ENCODE measurements at regions not wholly inside any gene's neighbourhood (a gene's known extent, or its start where the extent isn't known, plus 50 kb on each side); places are given as distances from the start of the nearest gene placed in this dataset.

DNA sequence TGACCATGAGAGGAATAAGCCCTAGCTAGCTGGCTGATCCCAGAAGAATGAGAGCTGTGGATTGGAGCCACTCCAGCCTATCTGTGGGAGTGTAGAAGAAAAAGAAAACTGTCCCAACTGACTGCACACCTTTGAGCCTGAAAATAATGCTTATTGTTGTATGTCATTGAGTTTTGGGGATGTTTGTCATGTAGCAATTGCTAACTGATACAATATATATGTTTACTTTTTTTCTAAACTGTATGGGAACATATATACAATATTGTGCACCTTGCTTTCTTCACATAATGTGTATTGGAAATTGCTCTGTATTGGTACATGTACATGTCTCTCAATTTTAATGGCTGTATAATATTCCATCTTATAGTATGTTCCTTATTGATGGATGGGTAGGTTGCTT lies 124.0 kb upstream of the NLRP1 start:
- TF ChIP-seq, protein P1, sequence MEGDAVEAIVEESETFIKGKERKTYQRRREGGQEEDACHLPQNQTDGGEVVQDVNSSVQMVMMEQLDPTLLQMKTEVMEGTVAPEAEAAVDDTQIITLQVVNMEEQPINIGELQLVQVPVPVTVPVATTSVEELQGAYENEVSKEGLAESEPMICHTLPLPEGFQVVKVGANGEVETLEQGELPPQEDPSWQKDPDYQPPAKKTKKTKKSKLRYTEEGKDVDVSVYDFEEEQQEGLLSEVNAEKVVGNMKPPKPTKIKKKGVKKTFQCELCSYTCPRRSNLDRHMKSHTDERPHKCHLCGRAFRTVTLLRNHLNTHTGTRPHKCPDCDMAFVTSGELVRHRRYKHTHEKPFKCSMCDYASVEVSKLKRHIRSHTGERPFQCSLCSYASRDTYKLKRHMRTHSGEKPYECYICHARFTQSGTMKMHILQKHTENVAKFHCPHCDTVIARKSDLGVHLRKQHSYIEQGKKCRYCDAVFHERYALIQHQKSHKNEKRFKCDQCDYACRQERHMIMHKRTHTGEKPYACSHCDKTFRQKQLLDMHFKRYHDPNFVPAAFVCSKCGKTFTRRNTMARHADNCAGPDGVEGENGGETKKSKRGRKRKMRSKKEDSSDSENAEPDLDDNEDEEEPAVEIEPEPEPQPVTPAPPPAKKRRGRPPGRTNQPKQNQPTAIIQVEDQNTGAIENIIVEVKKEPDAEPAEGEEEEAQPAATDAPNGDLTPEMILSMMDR (IDR thresholded peaks at IDR 0.05) = no peak
- no peak for TF ChIP-seq POLR2AphosphoS5 (IDR thresholded peaks at IDR 0.05)

Data from gastroesophageal sphincter (tissue), 3 donors.